D721Med (cell line): ENCODE measurements at regions not wholly inside any gene's neighbourhood (a gene's known extent, or its start where the extent isn't known, plus 50 kb on each side); places are given as distances from the start of the nearest gene placed in this dataset.
A peak's percentile ranks its signal among the peaks of the same experiment; 100 is the strongest.

Experiments
- DNase-seq: peaks from one replicate; pipeline ENCODE4 v3.0.0; 2011; ENCODE audit warnings: low spot score; ENCODE audit not compliant: insufficient read length
- FAIRE-seq: peaks from 2 replicates; lab custom pipeline; 2011; peaks lifted over from hg19 to GRCh38; lab: Jason Lieb, UNC
- TF ChIP-seq, protein P1 (sequence below): IDR thresholded peaks from 2 replicates; pipeline ENCODE4 v1.5.1; 2012; ENCODE audit warnings: mild to moderate bottlenecking, control low read depth; ENCODE audit not compliant: insufficient read depth; ENCODE audit errors: missing control alignments

DNA sequence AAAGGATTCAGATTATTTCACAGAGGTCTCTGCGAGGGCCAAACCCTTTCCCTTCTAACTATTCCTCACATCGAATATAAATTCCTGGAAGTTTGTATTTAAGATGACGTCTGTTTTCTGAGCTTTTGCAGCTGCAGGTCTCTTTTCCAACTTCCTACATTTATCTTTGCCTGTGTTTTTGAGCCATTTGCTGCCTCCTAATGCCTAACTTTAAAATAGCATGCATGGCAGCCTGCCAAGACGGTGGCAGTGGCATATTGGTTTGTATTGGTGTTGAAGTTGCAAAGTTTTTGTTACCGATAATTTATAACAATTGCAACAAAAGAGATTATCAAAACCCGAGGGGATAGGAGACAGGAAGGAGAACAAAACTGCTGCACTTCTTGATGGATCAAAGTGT, 187.1 kb upstream of the DNAJC19 start:
- DNase-seq: no peak

DNA sequence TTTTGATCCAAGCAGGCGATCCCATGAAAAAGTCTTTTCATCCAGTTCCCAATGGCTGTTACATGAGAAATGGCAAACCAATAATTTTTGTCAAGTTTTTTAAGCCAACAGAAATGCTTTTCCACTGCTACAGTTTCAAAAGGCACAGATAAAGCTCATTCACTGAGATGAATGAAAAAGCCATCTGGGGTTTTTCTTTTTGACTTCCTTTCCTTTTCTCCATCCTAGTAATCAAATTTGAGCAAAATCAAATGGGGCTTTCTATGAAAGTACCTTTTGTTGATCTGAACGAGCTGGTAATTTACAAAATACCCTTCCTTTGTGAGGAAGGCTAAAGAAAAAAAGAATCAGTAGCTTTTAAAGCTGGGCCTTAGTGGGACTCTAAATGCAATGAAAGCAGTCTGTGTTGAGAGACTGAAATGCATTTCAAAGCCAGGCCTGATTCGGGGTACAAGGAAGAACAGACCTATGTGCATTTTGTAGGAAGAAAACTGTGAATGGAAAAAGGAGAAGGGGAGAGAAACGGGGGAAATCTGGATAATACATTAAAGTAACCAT, 185.2 kb upstream of the DNAJC19 start:
- DNase-seq (no peak), FAIRE-seq (no peak)
- TF ChIP-seq, protein P1, sequence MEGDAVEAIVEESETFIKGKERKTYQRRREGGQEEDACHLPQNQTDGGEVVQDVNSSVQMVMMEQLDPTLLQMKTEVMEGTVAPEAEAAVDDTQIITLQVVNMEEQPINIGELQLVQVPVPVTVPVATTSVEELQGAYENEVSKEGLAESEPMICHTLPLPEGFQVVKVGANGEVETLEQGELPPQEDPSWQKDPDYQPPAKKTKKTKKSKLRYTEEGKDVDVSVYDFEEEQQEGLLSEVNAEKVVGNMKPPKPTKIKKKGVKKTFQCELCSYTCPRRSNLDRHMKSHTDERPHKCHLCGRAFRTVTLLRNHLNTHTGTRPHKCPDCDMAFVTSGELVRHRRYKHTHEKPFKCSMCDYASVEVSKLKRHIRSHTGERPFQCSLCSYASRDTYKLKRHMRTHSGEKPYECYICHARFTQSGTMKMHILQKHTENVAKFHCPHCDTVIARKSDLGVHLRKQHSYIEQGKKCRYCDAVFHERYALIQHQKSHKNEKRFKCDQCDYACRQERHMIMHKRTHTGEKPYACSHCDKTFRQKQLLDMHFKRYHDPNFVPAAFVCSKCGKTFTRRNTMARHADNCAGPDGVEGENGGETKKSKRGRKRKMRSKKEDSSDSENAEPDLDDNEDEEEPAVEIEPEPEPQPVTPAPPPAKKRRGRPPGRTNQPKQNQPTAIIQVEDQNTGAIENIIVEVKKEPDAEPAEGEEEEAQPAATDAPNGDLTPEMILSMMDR: no peak

More for the DNA sequence above, 187.1 kb upstream of the DNAJC19 start:
- TF ChIP-seq, protein P1: peak; percentile 80
- no peak for FAIRE-seq

GRCh38 chr3:181174022-181174421, 184.5 kb upstream of the DNAJC19 start:
- TF ChIP-seq, protein P1: no peak
- DNase-seq: no peak
- FAIRE-seq: no peak

DNA sequence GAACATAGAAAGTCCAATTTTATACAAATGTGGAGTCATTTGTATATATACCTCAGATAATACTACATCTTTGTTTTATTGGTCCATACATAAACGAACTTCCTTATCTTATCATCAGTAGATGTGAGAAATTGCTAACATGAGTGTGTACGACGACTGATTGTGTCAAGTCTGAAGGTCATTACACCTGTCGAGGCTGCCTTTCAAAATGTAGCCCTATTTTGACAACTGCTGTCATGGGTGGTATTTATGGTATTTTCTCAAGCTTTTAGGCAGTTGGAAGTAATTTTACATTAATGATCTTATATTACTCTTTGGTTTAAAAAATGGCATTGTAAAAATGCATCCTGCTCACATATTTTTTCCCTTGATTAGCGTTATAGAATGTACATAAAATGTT, 183.7 kb upstream of the DNAJC19 start:
- TF ChIP-seq, protein P1: no peak
- DNase-seq (no peak), FAIRE-seq (no peak)

GRCh38 chr3:181134873-181135272, 145.3 kb upstream of the DNAJC19 start:
- DNase-seq: no peak
- TF ChIP-seq, protein P1: no peak
- no peak for FAIRE-seq

DNA sequence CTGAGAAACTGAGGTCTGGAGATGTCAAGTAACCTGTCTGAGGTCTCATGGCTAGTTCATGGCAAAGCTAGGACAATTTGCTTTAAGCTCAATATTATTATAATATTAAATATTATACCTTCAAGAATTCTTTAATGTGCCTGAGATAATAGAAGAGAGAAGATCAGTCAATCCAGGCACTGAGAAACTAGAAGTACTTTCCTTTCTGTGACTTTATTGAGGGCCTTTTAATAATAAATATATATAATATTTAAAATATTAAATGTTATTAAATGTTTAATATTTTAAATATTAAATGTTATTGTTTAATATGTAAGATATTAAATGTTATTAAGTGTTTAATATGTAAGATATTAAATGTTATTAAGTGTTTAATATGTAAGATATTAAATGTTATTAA, 144.3 kb upstream of the DNAJC19 start:
- DNase-seq: no peak
- TF ChIP-seq, protein P1: no peak
- FAIRE-seq: no peak

DNA sequence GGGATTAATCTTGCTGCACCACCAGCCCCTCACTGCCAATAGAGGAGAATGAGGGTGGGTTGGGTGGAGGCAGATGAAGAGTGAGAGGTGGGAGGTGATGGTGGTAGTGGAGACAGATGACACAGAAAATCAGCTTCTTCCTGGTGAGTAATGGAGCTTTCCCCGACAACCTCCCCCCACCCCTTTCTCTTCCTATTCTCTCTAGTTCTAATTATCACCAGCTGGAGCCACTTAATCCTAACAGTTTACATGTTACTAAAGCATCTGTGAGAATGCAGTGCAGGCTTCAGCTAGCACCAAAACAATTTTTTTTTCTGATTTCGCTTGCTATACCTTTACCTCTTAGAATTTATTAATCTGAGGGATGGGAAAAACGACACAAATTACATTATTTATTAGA, 116.1 kb upstream of the DNAJC19 start:
- no peak for DNase-seq
- TF ChIP-seq, protein P1: no peak
- FAIRE-seq: no peak
